NB4 (cell line): ENCODE measurements at regions not wholly inside any gene's neighbourhood (a gene's known extent, or its start where the extent isn't known, plus 50 kb on each side); places are given as distances from the start of the nearest gene placed in this dataset.

Experiments
- DNase-seq: peaks from one replicate; pipeline ENCODE4 v3.0.0; 2010; ENCODE audit warnings: low read depth
- H3K4me3 ChIP-seq: one replicate; pipeline ENCODE4 v1.5.1; 2011; ENCODE audit warnings: mild to moderate bottlenecking, low read depth, low read length, moderate library complexity
- MYC ChIP-seq: IDR thresholded peaks from 2 replicates; pipeline ENCODE4 v1.6.1; 2011; ENCODE audit warnings: low read depth, low read length
- POLR2A ChIP-seq: IDR thresholded peaks from 2 replicates; pipeline ENCODE4 v1.6.1; 2011; ENCODE audit warnings: mild to moderate bottlenecking; ENCODE audit not compliant: insufficient read length; ENCODE audit errors: extremely low read depth
- TF ChIP-seq, protein P1 (sequence below): IDR thresholded peaks from one replicate; pipeline ENCODE4 v1.5.1; 2012; ENCODE audit warnings: low read depth, low read length
- TF ChIP-seq, protein P2 (sequence below): IDR thresholded peaks from 2 replicates; pipeline ENCODE4 v1.6.1; 2011; ENCODE audit warnings: low read depth, low read length

DNA sequence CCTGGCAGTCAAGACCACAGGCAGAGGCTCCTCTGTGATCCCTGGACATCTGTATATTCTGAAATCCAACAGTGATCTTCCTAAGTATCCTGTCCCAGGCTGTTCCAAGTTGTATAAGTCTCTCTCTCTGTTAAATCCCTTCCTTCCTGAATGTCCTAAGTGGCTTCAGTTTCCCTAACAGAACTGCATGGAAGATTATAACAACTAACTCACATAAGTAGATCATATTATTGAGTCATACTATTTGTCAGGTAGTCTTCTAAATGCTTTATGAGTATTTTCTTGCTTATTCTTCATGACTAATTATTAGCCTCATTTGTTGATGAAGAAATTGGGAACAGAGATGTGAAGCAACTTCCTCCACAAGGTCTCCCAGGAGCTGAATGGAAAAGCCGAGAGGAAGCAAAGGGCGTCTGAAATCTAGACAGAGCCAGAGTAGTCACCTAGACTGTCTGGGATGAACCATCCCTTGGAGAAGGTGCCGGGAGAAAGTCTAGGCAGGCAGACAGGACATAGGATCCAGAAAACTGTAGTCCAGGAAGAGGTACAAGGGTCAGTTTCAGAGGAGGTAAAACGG lies 93.2 kb upstream of the FAT3 start:
- TF ChIP-seq MYC, result no peak
- no peak for TF ChIP-seq POLR2A
- TF ChIP-seq, protein P1, sequence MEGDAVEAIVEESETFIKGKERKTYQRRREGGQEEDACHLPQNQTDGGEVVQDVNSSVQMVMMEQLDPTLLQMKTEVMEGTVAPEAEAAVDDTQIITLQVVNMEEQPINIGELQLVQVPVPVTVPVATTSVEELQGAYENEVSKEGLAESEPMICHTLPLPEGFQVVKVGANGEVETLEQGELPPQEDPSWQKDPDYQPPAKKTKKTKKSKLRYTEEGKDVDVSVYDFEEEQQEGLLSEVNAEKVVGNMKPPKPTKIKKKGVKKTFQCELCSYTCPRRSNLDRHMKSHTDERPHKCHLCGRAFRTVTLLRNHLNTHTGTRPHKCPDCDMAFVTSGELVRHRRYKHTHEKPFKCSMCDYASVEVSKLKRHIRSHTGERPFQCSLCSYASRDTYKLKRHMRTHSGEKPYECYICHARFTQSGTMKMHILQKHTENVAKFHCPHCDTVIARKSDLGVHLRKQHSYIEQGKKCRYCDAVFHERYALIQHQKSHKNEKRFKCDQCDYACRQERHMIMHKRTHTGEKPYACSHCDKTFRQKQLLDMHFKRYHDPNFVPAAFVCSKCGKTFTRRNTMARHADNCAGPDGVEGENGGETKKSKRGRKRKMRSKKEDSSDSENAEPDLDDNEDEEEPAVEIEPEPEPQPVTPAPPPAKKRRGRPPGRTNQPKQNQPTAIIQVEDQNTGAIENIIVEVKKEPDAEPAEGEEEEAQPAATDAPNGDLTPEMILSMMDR, result no peak
- TF ChIP-seq, protein P2, sequence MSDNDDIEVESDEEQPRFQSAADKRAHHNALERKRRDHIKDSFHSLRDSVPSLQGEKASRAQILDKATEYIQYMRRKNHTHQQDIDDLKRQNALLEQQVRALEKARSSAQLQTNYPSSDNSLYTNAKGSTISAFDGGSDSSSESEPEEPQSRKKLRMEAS, result no peak
- H3K4me3 ChIP-seq, result no peak overlapping the region
- DNase-seq, result no peak

DNA sequence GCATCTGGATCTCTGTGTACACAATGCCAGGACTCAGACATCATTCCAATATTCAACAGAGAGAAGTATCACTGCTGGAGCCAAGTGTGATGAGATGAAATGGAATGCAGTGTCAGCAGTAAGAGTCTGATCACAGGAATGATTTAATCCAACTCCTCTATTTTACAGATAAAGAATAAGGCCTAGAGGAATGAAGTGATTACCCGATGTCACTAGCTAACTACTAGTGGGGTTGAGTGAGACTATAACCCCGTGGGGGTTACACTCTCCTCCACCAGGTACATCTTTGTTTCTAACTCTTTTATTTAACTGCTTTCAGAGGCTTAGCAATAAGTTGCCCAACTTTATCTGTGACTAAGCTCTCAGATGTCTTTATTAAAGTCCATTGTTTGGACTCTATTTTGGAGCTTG lies 94.2 kb upstream of the FAT3 start:
- TF ChIP-seq MYC (no peak), POLR2A (no peak)
- TF ChIP-seq, protein P1, result no peak
- TF ChIP-seq, protein P2, result no peak
- no peak for DNase-seq
- no peak overlapping the region for H3K4me3 ChIP-seq

DNA sequence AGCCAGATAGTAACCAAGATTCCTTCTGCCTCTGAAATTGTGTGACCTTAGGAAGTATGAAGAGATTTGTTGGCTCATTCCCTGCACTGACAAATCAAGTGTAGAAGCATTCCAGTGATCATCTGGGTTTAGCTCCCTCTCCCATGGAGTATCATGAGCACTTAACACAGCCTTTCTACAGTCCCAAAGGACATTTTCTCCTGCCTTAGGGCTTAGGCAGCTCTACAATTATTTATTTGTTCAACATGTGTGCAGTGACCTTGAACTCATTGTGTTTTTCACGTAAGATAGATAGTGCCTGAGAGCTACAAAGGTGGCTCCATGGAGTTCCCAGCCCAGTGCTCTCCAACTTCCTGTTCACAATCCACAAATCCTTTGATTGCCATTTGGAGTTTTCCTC lies 94.8 kb upstream of the FAT3 start:
- no peak overlapping the region for H3K4me3 ChIP-seq
- TF ChIP-seq MYC (no peak), POLR2A (no peak)
- TF ChIP-seq, protein P1, result no peak
- TF ChIP-seq, protein P2, result no peak
- no peak for DNase-seq

DNA sequence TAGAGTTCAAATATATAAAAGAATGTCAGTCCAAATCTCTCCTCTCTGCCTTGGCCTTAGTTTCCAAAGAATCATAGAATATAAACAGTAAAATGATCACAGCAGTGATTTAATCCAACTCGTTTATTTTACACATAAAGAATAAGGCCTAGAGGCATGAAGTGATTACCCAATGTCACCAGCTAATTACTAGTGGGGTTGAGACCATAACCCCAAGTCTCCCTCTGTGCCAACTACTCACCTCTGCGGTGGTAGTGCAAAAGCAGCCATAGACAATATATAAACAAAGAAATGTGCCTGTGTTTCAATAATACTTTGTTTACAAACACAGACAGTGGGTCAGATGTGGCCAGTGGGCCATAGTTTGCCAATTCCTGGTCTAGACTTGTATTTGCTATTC lies 96.6 kb upstream of the FAT3 start:
- H3K4me3 ChIP-seq, result no peak overlapping the region
- TF ChIP-seq, protein P1, result no peak
- TF ChIP-seq MYC (no peak), POLR2A (no peak)
- TF ChIP-seq, protein P2, result no peak
- DNase-seq, result no peak

DNA sequence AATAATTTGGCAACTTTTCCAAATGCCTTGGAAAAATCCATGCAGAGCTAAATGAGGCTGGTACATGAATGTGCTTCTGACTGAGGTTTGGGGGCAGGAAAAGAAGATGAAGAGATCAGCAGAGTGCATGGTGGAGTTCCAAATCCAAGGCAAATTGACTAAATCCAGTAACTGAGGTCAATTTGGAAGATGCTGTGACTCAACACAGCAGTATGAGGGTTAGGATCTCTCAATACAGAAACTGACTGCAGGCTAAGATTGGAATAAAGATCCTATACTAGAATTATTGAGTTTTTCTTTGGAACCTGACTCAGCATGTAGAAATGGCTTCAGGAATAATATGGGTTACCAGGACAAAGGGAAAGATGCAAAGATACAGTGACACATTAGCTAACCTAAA lies 99.3 kb upstream of the FAT3 start:
- TF ChIP-seq POLR2A (no peak), MYC (no peak)
- TF ChIP-seq, protein P2, result no peak
- TF ChIP-seq, protein P1, result no peak
- H3K4me3 ChIP-seq, result no peak overlapping the region
- DNase-seq, result no peak

DNA sequence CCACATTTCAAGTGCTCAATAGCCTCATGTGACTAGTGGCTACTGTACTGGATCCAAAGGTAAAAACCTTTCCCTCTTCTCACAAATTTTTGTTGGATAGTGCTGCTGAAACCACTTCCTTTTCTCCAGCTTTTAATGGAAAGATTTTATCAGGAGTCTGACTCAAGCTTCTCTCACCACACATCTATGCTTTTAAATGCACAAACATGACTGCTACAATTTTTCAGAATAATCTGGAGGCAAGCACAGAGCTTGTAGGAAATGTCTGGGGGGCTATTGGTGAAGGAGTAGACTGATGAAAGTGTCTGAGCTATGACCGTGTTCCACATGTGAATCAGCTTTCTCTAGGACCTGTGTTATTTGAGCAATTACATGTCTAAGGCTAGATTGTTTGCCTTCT lies 101.1 kb upstream of the FAT3 start:
- TF ChIP-seq, protein P2, result no peak
- no peak for TF ChIP-seq MYC
- DNase-seq, result no peak
- no peak overlapping the region for H3K4me3 ChIP-seq
